Gastroesophageal sphincter (tissue), 2 donors: ENCODE measurements at regions not wholly inside any gene's neighbourhood (a gene's known extent, or its start where the extent isn't known, plus 50 kb on each side); places are given as distances from the start of the nearest gene placed in this dataset.

Experiments used
- EP300 ChIP-seq: sonication (generic); formaldehyde crosslinking; IDR thresholded peaks from one replicate; pipeline ENCODE4 v1.6.1; 2017; ENCODE audit warnings: antibody characterized with exemption, mild to moderate bottlenecking
- POLR2A ChIP-seq, 2 donors: fragments of 450-650 bp; IDR thresholded peaks; one replicate each; pipeline ENCODE4 v1.6.1; 2017; ENCODE audit warnings: antibody characterized with exemption in 2 of 2, mild to moderate bottlenecking in 2 of 2, moderate library complexity in 1 of 2
- POLR2AphosphoS5 ChIP-seq: sonication (generic); formaldehyde crosslinking; IDR thresholded peaks from one replicate; pipeline ENCODE4 v1.6.1; 2017; ENCODE audit warnings: antibody characterized with exemption

DNA sequence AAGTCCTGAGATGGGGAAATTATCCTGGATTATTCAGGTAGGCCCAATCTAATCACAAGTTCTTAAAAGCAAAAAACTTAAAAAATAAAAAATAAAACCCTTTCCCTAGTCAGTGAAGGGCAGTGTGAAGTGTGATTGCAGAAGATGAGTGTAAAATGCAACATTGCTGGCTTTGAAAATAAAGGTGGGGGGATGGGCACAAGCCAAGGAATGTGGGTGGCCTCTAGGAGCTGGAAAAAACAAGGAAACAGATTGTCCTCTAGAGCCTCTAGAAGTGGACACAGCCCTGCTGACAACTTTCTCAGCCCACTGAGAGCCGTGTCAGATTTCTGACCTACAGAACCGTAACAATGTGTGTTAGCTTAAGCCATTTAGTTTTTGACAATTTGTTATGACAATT, 184.3 kb upstream of the HNRNPA3 start:
- TF ChIP-seq EP300: no peak
- TF ChIP-seq POLR2AphosphoS5: no peak
- no peak for TF ChIP-seq POLR2A (IDR thresholded peaks at IDR 0.05)
